NB4 (cell line): ENCODE measurements at regions not wholly inside any gene's neighbourhood (a gene's known extent, or its start where the extent isn't known, plus 50 kb on each side); places are given as distances from the start of the nearest gene placed in this dataset.

Source experiments
- CTCF ChIP-seq: IDR thresholded peaks from one replicate; pipeline ENCODE4 v1.5.1; 2012; ENCODE audit warnings: low read depth, low read length
- POLR2A ChIP-seq: IDR thresholded peaks from 2 replicates; pipeline ENCODE4 v1.6.1; 2011; ENCODE audit warnings: mild to moderate bottlenecking; ENCODE audit not compliant: insufficient read length; ENCODE audit errors: extremely low read depth

GRCh38 chr10:123316776-123317175 lies 162.6 kb downstream of the BUB3 start:
- TF ChIP-seq CTCF (no peak), POLR2A (no peak)
